ENCODE measurements at regions not wholly inside any gene's neighbourhood (a gene's known extent, or its start where the extent isn't known, plus 50 kb on each side); places are given as distances from the start of the nearest gene placed in this dataset.
"Not testable (repeated sequence)": the region's sequence is repeated elsewhere in the genome, so short reads cannot be mapped to it uniquely, and the experiment has no call there.

DNA sequence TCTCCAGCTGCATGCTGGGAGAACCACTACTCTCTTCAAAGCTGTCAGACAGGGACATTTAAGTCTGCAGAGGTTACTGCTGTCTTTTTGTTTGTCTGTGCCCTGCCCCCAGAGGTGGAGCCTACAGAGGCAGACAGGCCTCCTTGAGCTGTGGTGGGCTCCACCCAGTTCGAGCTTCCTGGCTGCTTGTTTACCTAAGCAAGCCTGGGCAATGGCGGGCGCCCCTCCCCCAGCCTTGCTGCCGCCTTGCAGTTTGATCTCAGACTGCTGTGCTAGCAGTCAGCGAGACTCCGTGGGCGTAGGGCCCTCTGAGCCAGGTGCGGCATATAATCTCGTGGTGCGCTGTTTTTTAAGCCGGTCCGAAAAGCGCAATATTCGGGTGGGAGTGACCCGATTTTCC is 215.0 kb downstream of the STIM2 start:
- DNase-seq, result not testable (repeated sequence)

DNA sequence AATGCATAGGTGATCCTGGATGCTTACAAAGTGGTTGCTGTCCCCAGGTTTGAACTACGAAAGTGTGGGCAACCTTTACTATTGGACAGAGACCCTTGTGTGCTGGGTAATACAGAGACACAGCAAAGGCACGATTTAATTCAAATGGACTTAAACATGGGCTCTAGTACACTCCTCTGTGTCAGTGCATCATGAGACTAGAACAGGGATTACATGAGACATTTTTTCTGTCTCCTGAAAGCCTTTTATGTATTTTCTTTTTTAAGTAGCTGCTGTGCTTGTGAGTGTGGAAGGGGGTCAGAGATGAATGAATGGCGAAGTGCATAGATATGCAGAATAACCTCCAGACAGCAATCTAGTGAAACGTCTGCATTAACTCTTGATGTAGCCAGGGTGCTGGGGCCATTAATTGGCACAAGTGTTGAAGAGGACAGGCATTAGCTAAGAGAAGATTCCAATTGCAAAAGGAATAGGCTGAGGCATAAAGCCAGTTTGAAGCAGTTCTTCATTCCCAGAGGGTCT is 218.4 kb downstream of the STIM2 start:
- DNase-seq, result no peak

DNA sequence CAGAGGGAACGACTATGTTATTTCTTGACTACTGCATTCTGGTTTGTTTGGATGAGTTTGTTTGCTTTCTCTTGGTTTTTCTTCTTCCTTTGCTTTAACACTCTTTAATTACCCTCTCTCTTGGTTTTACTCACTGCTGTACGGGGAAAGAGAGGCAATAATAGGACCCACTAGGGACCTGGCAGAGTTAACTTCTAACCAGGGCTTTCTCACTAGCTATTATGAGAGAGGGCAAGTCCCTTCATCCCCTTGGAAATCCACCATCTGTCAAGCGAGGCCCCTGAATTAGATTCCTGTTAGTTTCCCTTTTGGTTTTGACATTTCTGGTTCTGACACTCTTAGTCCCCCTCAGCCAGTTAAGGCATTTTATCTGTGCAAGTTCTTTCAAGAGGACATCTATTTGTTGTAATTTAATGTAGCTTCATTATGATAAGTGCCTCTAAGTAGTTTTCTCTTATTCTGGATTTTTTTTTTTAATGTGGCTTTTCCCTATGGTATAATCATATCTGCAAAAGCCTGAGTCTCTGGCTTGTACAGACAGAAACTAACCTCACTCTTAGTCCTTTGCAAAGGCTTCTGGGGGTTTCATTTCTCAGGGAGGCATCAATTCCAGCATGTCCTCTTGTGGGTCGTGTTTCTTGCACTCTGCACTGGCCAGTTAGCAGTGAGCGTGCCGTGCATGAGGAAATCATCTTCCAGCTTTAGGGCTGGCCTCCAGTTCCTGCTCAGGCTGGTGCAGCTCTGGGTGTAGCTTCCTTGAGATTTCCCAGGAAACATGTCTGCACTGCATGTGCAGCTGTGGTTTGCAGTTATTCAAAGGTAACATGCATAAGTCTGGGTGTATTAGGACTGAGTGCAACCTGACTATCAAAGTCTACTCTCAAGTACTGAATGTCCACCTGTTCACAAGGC is 221.3 kb downstream of the STIM2 start:
- no peak for DNase-seq

DNA sequence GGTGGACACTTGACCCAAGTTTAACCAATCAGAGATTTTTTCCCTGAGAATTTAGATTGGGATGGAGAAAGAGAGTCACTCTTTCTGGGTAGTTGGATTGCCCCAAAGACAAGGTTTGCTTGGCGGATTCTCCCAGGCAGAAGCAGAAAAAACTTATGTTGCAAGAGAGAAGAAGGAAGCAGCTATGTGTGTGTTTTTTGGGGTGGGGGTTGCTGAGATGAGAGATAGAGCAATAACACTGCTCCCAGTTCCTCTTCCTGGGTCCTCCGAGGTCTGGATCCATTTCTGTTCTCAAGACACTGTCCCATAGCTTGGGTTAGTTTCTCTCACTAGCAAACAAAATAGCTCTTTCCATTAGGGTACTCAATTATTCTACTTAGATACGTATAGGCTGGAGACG is 222.1 kb downstream of the STIM2 start:
- no peak for DNase-seq

DNA sequence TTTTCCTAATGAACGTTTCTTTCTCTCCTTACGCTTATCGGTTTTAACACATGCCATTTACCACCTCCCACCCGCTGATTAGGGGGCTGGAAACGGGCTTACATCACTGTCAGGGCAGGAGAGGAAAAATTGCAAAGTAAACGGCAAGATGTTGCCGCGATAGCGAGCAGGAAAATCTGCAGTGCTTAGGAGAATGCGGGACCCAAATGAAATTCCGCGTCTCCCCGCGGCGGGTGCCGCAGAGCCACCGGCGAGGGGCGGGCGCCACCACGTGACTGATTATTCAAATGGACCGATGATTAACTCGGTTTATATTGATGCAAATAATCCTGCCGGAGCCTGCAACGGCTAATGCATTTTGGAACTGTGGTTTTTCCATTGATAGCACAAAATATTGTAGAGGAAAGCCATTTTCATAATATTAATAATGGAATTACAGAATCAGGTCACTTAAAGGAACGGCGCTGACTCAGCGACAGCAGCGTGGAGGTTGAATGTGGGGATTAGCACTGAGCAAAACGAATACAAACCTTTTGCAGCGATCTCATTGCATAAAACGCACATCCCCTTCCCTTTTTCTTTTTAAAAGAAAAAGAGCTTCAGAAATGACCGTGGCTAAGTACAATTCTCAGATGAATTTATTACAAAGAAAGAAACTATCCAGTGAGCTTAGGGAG is 224.2 kb downstream of the STIM2 start:
- peak; percentile 24 for DNase-seq

DNA sequence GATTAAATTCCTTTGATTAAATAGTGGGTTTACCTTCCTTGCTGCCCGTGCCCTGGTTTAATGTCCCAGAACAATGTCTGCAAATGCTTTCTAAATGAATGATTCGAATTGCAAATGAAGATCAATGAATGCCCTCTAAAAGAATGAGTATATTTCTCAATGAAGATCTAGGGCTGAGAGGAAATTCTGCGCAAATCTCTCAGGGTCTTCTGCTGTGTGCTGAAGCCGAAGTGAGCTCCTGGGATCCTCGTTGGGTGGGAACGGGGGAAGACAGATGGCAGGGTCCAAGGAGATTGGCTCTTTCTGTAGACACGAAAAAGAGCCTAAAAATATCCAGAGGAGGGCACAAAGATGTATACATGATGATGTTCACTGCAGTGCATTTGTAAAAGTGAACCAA is 224.8 kb downstream of the STIM2 start:
- DNase-seq, result no peak

DNA sequence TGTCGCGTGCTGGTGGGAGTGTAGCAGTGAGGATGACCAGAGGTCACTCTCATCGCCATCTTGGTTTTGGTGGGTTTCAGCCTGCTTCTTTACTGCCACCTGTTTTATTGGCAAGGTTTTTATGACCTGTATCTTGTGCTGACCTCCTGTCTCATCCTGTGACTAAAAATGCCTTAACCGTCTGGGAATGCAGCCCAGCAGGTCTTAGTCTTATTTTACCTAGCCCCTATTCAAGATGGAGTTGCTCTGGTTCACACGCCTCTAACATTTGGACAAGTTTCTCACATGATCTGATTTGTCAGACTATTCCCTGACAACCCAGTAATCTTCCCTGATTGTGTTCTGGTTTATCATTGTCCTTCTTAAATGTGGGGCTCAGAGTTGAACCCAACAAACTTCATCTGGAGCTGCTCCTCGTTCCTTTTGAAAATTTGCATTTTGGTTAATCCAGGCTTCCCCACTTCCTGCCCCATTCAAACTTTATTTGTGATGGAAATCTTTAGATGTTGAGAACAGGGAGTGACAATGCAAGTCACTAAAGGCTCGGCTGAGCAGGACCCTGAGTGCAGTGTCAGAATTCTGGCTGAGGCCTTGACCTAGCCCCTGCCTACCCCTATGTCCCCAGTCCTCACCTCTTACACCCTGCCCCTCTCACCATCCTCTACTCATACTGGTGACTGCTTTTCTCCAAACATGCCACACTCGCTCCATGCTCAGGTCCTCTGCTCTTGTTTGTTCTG is 226.8 kb downstream of the STIM2 start:
- no peak for DNase-seq

DNA sequence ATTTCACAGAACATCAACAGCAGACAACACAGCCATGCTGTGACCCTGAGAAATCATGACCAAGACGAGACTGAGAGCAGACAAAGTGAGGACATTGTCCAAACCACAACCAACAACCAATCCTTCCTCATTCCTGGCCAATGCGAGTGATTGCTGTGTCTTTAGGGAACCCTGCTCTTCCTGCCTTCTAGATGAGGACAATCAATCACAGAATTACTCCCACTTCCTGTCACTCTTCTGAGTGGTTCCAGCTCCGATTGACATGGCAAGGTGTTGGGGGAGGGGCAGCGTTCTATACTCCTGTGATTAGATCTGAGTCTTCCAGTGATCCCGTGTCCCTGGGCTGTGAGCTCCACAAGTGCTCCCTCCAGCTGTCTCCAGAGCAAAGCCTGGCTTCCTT is 227.8 kb downstream of the STIM2 start:
- no peak for DNase-seq

DNA sequence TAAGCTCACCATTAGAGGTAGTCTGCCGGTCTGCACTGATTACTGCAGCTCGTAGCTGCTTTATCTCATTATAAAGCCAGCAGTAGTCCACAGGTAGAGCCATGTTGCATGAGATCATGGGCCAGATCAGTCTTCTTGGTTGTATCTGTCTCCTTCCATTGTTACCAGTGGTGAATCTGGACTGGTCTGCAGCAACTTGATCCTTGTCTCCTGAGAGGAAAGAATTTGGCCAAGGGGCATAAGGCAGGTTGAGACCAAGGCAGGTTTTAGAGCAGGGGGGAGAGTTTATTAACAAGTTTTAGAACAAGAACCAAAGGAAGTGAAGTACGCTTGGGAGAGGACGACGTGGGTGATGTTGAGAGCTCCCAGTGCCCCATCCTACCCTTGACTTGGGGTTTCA is 228.5 kb downstream of the STIM2 start:
- no peak for DNase-seq

DNA sequence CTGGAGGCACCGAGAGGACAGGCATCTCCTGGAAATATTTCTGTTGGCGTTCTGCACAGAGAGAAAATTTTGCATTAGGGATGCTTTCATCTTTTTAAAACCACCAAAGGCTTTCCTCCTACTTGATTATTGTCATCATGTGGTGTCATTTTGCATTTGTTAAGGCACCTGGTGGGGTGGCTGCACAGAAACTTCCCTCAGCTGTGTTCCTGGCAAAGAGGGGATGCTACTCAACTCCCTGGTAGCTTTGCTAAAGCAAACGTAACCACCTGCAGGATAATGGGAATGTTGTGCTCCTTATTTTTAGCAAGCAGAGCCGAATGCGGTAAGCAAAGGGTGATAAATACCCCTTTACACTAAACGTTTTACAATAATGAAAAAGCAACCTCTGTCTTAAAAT is 229.8 kb downstream of the STIM2 start:
- DNase-seq, result no peak

DNA sequence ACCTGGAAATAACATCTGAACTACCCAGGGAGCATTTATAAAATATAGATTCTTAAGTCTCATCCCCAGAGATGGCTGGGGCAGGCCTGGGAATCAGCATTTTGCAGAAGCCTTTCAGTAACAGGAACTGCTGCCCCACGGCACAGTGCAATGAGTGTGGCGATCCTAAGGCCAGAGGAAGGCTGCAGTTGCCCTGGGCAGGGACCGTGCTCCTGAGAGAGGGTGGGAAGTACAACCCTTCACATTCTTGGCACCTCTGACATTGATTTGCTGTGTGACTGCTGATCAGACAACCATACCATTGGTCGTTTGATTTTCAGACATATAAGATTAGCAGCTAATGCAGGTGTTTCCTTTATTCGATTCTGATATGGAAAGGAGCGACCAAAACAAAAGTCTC is 233.6 kb downstream of the STIM2 start:
- no peak for DNase-seq

DNA sequence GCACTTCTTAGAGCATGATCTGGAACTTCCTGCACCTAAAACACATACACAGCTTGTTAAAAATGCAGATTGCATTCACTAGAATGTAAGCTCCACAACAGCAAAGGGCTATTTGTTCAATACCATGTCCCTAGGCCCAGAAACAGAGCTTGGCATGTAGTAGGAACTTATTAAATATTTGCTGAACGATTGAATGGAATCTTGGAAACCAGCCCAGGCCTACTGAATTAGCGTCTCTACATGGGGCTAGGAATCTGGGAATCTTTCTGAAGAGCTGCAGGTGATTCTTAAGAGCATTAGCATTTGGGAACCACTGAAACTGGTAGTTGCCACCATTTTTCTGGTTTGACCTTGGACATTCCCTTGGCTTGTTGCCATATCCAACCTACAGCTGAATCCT is 234.1 kb downstream of the STIM2 start:
- DNase-seq, result no peak

DNA sequence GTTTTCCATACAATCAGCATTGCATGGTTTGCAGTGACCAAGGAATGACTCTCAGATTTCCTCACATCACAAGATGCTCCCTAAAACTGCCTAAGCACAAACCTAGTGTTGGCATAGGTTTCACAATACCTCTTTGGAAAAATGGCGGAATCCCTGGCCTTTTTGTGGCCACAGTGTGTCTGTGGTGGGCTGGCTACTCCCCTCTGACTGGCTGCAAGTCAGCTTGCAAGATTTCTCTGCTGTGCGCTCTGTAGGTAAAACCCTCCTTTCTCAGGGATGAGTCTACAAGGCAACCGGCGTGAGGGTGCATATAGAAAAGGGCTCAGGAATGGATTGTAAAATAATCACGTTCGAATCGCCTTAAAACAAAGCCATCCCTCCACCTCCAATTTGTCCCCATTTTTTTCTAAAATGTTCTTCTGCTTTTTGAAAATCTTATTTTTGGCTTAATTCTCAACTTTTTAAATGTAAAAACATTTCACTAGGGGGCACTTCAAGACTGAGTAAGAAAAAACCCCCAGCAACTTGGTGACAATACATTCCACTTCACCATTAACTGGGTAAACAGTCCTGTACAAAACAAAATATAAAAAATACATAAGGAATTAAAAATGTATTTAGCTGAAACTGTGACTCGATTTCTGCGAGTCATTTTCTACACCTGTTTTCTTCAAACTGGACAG is 235.6 kb downstream of the STIM2 start:
- DNase-seq, result no peak

DNA sequence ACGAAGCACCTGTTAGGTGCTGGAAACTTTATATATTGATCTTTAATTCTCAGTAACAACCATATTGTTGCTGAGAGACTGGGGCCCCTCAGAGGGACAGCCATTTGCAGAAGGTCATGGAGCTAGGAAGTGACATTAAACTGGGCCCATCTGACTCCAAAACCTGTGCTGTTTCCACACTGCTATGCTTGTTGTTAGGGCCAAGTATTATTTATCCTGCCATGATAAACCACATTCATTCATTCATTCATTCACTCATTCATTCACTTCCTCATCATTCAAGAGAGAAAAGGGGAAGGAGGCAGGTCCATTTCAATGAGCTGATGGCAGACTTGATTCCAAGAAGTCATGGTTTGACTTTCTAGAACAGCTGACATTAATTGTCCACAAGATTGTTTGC is 237.4 kb downstream of the STIM2 start:
- no peak for DNase-seq

DNA sequence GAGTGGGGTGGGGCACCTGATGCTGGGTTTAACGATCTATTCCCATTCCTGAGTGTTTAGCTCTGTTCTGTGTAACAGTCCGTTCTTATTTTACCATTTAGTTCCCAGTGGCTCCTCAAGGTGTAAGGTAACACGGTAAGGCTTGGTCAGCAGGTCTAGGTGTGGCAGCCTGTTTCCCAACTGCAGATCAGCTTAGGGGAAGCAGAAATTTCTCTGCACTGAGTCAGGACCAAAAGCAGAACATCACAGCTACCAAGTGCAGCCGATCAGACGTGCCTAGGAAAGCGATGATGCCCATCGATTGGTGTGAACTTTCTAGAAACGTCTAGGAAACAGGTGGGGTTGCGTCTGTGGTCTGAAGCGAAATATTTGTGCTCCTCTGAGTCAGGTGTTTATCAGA is 240.1 kb downstream of the STIM2 start:
- DNase-seq, result no peak

DNA sequence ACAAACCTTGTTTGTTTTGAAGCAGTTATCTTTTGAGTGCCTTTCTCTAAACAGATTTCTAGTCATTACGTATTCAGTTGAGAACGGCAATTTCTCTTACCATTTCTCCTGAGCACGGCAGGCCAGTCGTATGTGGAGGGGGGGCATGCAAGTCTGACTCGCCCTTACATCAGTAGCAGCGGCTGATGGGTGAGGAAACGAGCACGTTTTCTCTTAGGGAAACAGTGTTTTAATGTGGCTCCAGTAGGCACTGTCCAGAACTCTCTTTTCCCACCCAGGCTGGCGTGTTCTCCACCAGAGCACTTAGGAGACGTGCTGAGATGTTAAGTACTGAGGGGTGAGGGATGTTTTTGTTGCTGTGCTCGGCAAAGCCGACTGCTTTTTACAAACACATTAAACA is 240.5 kb downstream of the STIM2 start:
- DNase-seq, result no peak

DNA sequence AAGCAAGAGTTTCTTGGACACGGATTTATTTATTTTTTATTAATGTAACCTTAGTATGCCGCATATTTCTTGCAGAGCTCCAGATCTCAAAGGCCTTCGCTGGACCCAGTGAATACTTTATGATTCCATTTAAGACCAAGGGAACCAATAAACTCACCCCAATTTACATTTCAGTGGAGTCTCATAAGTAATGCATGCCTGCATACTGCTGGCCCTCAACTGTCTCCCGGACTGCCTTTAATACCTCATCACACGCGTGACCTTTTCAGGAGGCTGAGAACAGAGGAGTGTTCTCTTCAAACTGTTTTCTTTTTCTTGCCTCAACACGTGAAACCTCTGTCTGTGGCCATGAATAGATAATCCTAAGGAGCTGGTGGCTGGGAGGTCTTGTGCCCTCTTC is 240.9 kb downstream of the STIM2 start:
- DNase-seq, result no peak

DNA sequence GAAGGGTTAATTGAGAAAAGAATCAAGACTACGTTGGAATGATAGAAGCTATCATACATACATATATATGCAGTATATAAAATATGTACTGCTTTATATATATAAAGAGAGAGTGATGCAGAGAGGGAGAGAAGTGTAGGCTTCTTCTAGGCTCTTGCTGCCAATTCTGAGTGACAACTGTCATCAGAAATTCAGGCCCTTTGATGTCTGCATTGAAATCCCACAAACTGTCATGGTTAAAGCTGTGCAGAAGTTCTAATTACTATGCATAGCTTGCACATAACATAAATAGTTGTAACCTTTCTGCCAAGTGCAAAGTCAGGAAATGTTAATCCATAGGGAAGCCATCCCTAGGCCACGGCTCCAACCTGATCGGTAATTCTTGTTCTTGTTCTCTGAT is 251.0 kb downstream of the STIM2 start:
- no peak for DNase-seq

DNA sequence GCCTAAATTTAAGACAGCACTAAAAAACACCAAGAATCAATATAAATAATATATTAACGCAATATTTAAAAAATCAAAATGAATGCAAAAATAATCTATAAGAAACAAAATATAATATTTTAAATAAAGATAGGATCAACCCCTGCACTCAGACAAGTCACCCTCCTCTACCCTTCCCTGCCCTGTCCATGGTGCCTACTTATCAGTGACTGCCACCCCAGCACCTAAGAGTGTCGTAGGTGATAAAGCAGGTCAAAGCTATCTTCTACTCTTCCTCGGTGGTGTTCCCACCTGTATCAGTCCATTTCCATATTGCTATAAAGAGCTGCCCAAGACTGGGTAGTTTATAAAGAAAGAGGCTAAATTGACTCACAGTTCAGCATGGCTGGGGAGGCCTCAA is 251.9 kb downstream of the STIM2 start:
- DNase-seq, result no peak

DNA sequence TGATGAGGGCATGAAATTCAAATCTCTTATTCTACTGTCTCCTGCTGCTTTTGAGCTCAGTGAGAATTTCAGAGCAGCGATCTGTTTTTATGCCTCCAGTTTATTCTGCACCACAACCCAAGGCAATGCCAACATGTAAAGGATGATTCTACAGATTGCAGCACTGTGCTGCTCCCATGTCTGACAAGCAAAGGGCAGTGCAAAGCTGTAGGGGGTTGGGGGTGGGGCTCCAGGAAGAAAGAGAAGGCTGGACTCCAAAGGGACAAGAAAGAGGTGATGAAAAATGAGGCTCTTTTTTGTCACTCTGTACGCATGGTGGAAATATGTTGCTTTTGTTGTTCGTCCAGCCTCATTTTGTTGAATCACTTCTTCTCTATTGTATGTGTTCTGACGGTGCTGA is 254.6 kb downstream of the STIM2 start:
- DNase-seq, result no peak

DNA sequence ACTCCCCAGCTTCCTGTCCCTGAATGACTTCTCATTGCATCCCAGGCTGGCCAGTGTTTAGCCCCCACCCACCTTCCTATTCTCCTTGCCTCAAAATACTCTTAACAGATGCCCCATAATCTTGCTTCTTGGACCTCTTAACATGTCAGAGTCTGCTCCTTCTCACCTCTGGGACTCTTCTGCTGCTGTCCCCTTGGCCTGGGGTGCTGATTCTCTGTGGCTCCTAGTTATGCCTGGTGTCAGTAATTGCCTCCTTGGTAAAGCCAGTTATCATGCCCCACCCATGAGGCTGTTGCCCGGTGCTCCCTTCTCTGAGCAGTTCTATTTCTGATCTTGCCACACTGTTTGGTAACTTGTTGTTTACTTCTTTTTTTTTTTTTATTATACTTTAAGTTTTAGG is 256.8 kb downstream of the STIM2 start:
- DNase-seq, result no peak

DNA sequence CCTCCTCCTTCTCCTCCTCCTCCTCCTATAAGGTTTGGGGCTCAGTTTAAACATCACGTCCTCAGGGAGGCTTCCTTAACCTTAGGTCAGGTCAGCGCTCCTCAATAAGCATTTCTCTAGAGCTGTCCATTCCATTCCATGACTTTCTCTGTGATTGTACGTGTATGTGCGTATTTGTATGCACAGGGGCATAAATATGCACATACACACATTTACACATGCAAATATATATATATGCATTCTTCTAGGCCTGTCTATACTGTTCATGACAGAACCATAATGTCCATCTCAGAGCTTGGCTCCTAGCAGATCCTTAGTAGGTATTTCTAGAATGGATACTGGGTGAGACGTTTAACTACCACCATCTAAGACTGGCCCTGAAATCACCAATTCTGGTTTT is 258.6 kb downstream of the STIM2 start:
- no peak for DNase-seq

DNA sequence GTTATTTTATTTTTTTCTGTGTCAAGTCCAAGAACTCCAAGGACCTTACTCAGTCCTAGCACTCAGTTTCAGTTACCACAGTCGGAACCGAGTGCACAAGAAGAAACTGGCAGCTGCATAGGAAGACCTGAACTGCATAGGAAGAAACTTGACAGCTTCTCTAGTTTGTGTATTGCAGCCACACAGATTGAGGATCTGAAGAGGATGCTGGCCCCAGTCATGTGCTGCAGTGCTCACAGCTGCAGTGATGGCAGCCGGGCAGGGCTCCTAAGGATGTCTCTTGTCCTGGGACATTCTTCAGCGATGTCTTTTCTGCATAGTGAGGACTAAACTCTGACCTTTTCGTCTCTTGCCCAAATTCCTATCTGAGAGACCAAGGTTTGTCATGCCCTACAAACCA is 261.2 kb downstream of the STIM2 start:
- no peak for DNase-seq

All from activated CD4-positive, alpha-beta T cell treated with anti-CD3 and anti-CD28 coated beads for 48 hours (primary cell).